Keratinocyte (primary cell): ENCODE measurements at regions not wholly inside any gene's neighbourhood (a gene's known extent, or its start where the extent isn't known, plus 50 kb on each side); places are given as distances from the start of the nearest gene placed in this dataset.

Source experiments
- DNase-seq: peaks from one replicate; pipeline ENCODE4 v3.0.0-alpha.2; 2011; ENCODE audit warnings: low read depth, missing footprints, low spot score
- FAIRE-seq: peaks from 2 replicates; lab custom pipeline; 2011; peaks lifted over from hg19 to GRCh38; lab: Jason Lieb, UNC
- H2AFZ ChIP-seq: 2 replicates; pipeline ENCODE4 v1.6.0; 2012; ENCODE audit warnings: low read length, control low read depth, inconsistent platforms; ENCODE audit not compliant: control insufficient read depth
- H3K27ac ChIP-seq: 2 replicates; pipeline ENCODE4 v1.5.1; 2011; ENCODE audit warnings: low read length; ENCODE audit not compliant: control insufficient read depth, insufficient read depth
- H3K27me3 ChIP-seq: 3 replicates; pipeline ENCODE4 v1.6.0; 2011; ENCODE audit warnings: low read length; ENCODE audit not compliant: control insufficient read depth, insufficient read depth; ENCODE audit errors: extremely low read depth
- H3K36me3 ChIP-seq, 2 experiments: 2 replicates in 1 of 2; 3 replicates in 1 of 2; pipeline ENCODE4 v1.5.1; 2011; ENCODE audit warnings: low read length in 2 of 2, mild to moderate bottlenecking in 1 of 2; ENCODE audit not compliant: control insufficient read depth in 2 of 2, insufficient read depth in 2 of 2; ENCODE audit errors: extremely low read depth in 1 of 2
- H3K4me1 ChIP-seq: 3 replicates; pipeline ENCODE4 v1.5.1; 2011; ENCODE audit warnings: low read length; ENCODE audit not compliant: control insufficient read depth, insufficient read depth; ENCODE audit errors: extremely low read depth
- H3K4me2 ChIP-seq: 3 replicates; pipeline ENCODE4 v1.6.0; 2011; ENCODE audit warnings: low read depth, low read length; ENCODE audit not compliant: control insufficient read depth, insufficient read depth; ENCODE audit errors: extremely low read depth
- H3K4me3 ChIP-seq, 3 experiments: fragments of 200-600 bp in 1 of 3; sonication (generic) in 1 of 3; 2 replicates in 2 of 3; 3 replicates in 1 of 3; pipeline ENCODE4 v1.5.1; 2011 to 2016; ENCODE audit warnings: low read length in 3 of 3, mild to moderate bottlenecking in 3 of 3, control low read depth in 2 of 3, inconsistent platforms in 1 of 3, low read depth in 1 of 3, mixed read lengths in 1 of 3, mixed run types in 1 of 3, moderate library complexity in 1 of 3; ENCODE audit not compliant: control insufficient read depth in 2 of 3, insufficient read depth in 2 of 3; ENCODE audit errors: extremely low read depth in 1 of 3
- H3K79me2 ChIP-seq: 2 replicates; pipeline ENCODE4 v1.6.0; 2012; ENCODE audit warnings: low read length; ENCODE audit not compliant: control insufficient read depth, insufficient read depth
- H3K9ac ChIP-seq: 3 replicates; pipeline ENCODE4 v1.6.0; 2011; ENCODE audit warnings: low read length; ENCODE audit not compliant: control insufficient read depth, insufficient read depth; ENCODE audit errors: extremely low read depth
- H3K9me1 ChIP-seq: 3 replicates; pipeline ENCODE4 v1.6.0; 2011; ENCODE audit warnings: low read length; ENCODE audit not compliant: control insufficient read depth, insufficient read depth; ENCODE audit errors: extremely low read depth
- H3K9me3 ChIP-seq: 2 replicates; pipeline ENCODE4 v1.5.1; 2012; ENCODE audit warnings: low read depth, low read length; ENCODE audit not compliant: control insufficient read depth
- H4K20me1 ChIP-seq: 3 replicates; pipeline ENCODE4 v1.6.0; 2011; ENCODE audit warnings: low read length; ENCODE audit not compliant: control insufficient read depth, insufficient read depth; ENCODE audit errors: extremely low read depth
- CTCF ChIP-seq, 3 experiments: IDR thresholded peaks in 1 of 3; conservative IDR thresholded peaks in 1 of 3; optimal IDR thresholded peaks in 1 of 3; 2 replicates in 2 of 3; 3 replicates in 1 of 3; pipeline versions ENCODE3 to v1.5.1; 2011; ENCODE audit warnings: low read length in 3 of 3, mild to moderate bottlenecking in 3 of 3, moderate library complexity in 2 of 3, control low read depth in 1 of 3, inconsistent platforms in 1 of 3; ENCODE audit not compliant: insufficient read depth in 2 of 3; ENCODE audit errors: extremely low read depth in 1 of 3
- EZH2 ChIP-seq: IDR thresholded peaks from one replicate; pipeline ENCODE4 v1.6.1; 2012; ENCODE audit warnings: inconsistent platforms, mild to moderate bottlenecking, low read length, moderate library complexity
- dilution Hi-C: fragments of 300-500 bp; cut with MboI; formaldehyde crosslinking; loops from one replicate; pipeline ENCODE4 v1.7.0; 2020; ENCODE audit warnings: low sequenced_read_pairs; ENCODE audit not compliant: extremely low pct_ligation_motif_present

GRCh38 chr13:33994198-33994597 lies 176.2 kb downstream of the RFC3 start:
- Histone ChIP-seq H3K27ac (no peak overlapping the region), H3K9ac (no peak overlapping the region), H3K9me3 (no peaks in the 10 kb centered on the region), H3K79me2 (no peaks in the 10 kb centered on the region), H3K27me3 (no peaks in the 10 kb centered on the region), H3K9me1 (no peaks in the 10 kb centered on the region), H3K4me3 (no peak overlapping the region), H3K4me1 (no peaks in the 10 kb centered on the region), H3K4me2 (no peak overlapping the region), H4K20me1 (no peaks in the 10 kb centered on the region), H2AFZ (no peak overlapping the region), H3K36me3 (no peaks in the 10 kb centered on the region)
- FAIRE-seq (no peak), DNase-seq (no peak)
- no peak for TF ChIP-seq EZH2
- no peak for TF ChIP-seq CTCF (optimal IDR thresholded peaks at IDR 0.05 in 1 of 3, IDR thresholded peaks at IDR 0.05 in 1 of 3, conservative IDR thresholded peaks at IDR 0.05 in 1 of 3; ENCODE audit: extremely low read depth in 1 of 3, insufficient read depth in 2 of 3, low read length in 3 of 3)
- dilution Hi-C loops, result no loop called here

DNA sequence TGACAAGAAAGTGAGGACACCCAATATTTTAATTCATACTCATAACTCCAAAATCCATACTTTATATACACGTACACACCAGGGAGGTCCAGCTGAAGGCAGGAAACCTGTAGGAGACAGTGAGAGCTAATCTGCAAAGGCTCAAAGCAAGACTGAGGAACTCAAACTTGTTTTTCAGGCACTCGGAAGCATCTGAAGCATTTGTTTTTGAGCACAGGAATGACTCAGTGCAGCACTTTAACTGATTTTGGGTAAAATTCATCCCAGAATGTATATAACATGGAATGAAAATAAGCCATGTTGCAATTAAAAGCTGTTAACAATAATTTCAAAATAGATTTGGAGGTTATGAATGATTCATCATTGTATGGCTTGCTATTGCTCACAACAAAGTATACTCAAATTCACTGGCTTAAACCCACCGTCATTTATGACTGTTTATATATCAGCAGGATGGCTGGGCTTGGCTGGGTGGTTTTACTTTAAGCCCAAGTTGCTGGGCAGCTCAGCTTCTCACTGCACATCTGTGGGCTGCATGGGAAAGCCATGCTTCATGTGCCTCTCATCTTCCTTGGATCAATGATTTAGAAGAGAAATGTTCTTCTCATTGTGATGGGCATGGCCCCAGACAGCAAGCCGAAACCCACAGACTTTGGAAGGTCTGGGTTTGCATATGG lies 177.0 kb downstream of the RFC3 start:
- H4K20me1 ChIP-seq, result no peaks in the 10 kb centered on the region
- H3K79me2 ChIP-seq, result no peaks in the 10 kb centered on the region
- H3K4me2 ChIP-seq, result no peak overlapping the region
- no peak for TF ChIP-seq CTCF (optimal IDR thresholded peaks at IDR 0.05 in 1 of 3, IDR thresholded peaks at IDR 0.05 in 1 of 3, conservative IDR thresholded peaks at IDR 0.05 in 1 of 3; ENCODE audit: extremely low read depth in 1 of 3, insufficient read depth in 2 of 3, low read length in 3 of 3)
- TF ChIP-seq EZH2, result no peak
- H3K4me3 ChIP-seq, result no peak overlapping the region
- H3K9me3 ChIP-seq, result no peaks in the 10 kb centered on the region
- no peaks in the 10 kb centered on the region for H3K27me3 ChIP-seq
- dilution Hi-C loops, result no loop called here
- no peaks in the 10 kb centered on the region for H3K4me1 ChIP-seq
- H3K27ac ChIP-seq, result no peak overlapping the region
- H3K9ac ChIP-seq, result no peak overlapping the region
- no peak for DNase-seq
- H2AFZ ChIP-seq, result no peak overlapping the region
- H3K36me3 ChIP-seq, result no peaks in the 10 kb centered on the region
- H3K9me1 ChIP-seq, result no peaks in the 10 kb centered on the region
- FAIRE-seq, result no peak
